ENCODE measurements at regions not wholly inside any gene's neighbourhood (a gene's known extent, or its start where the extent isn't known, plus 50 kb on each side); places are given as distances from the start of the nearest gene placed in this dataset.
"Not testable (repeated sequence)": the region's sequence is repeated elsewhere in the genome, so short reads cannot be mapped to it uniquely, and the experiment has no call there.

GRCh38 chr11:44437122-44437521 lies 127.2 kb upstream of the ALX4 start:
- POLR2A ChIA-PET: no interaction called here
- ATAC-seq (ENCODE audit: low read depth): no peak

DNA sequence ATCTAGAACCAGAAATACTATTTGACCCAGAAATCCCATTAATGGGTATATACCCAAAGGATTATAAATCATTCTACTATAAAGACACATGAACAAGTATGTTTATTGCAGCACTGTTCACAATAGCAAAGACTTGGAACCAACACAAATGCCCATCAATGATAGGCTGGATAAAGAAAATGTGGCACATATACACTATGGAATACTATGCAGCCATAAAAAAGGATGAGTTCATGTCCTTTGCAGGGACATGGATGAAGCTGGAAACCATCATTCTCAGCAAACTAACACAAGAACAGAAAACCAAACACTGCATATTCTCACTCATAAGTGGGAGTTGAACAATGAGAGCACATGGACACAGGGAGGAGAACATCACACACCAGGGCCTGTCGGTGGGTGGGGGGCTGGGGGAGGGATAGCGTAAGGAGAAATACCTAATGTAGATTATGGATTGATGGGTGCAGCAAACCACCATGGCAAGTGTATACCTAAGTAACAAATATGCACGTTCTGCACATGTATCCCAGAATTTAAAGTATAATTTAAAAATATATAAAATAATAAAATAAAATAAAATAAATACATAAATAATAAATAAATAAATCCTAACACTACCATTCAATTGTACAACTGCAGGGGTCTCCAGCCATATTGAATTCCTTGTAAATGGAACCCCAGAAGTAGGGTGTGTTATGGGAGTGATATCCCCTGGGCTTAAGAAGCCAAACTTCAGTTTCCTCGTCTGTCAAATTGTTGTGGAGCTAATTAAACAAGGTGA lies 122.4 kb upstream of the CD82 start:
- H3K9ac ChIP-seq (ENCODE audit: low read length); DNase-seq; H3K79me2 ChIP-seq (ENCODE audit: control insufficient read depth, insufficient read depth, low read length); intact Hi-C loops (cut with micrococcal nuclease); CTCF ChIA-PET; H4K20me1 ChIP-seq (ENCODE audit: control insufficient read depth, insufficient read depth, low read length, poor library complexity, severe bottlenecking); H3K36me3 ChIP-seq (replicated peaks in 1 of 2; ENCODE audit: control extremely low read depth in 1 of 2, control insufficient read depth in 1 of 2, extremely low read depth in 1 of 2, insufficient read depth in 2 of 2, low read length in 1 of 2); H3K4me3 Mint-ChIP-seq; H3K4me1 ChIP-seq (ENCODE audit: control insufficient read depth in 2 of 2, insufficient read depth in 2 of 2, low read length in 2 of 2); H3K27ac Mint-ChIP-seq; H3K27ac ChIP-seq (ENCODE audit: low read length in 2 of 2); H3K27me3 ChIP-seq (replicated peaks in 1 of 4; ENCODE audit: control extremely low read depth in 1 of 4, control insufficient read depth in 3 of 4, insufficient read depth in 4 of 4, low read length in 3 of 4); H3K9me3 ChIP-seq (ENCODE audit: control extremely low read depth in 1 of 3, control insufficient read depth in 2 of 3, insufficient read depth in 1 of 3, low read length in 2 of 3); H3K4me2 ChIP-seq (replicated peaks; ENCODE audit: low read depth, low read length, poor library complexity, severe bottlenecking); H3K4me1 Mint-ChIP-seq; POLR2A ChIA-PET; ATAC-seq (ENCODE audit: low read depth); H2AFZ ChIP-seq (ENCODE audit: insufficient read depth, low read depth, low read length, poor library complexity, severe bottlenecking); H3K9me3 Mint-ChIP-seq (ENCODE audit: insufficient read depth); H3K4me3 ChIP-seq (ENCODE audit: control extremely low read depth in 1 of 5, extremely low read depth in 1 of 5, insufficient read depth in 1 of 5, low read depth in 2 of 5, low read length in 4 of 5): not testable (repeated sequence)
- WGBS (ENCODE audit: insufficient coverage): 100% methylated on average over 1 of the region's 4 CpGs
- H3K27me3 Mint-ChIP-seq: peaks cover 48% of the 10 kb centered on the region

More at GRCh38 chr11:44437122-44437521, 127.2 kb upstream of the ALX4 start:
- Histone ChIP-seq H3K36me3 (replicated peaks in 1 of 2; ENCODE audit: control extremely low read depth in 1 of 2, control insufficient read depth in 1 of 2, extremely low read depth in 1 of 2, insufficient read depth in 2 of 2, low read length in 1 of 2) (no peaks in the 10 kb centered on the region), H3K27ac (ENCODE audit: low read length in 2 of 2) (no peak overlapping the region), H3K4me3 (ENCODE audit: control extremely low read depth in 1 of 5, extremely low read depth in 1 of 5, insufficient read depth in 1 of 5, low read depth in 2 of 5, low read length in 4 of 5) (no peak overlapping the region), H3K27me3 (replicated peaks in 1 of 4; ENCODE audit: control extremely low read depth in 1 of 4, control insufficient read depth in 3 of 4, insufficient read depth in 4 of 4, low read length in 3 of 4) (peaks cover 0 to 27% (median 4%) of the 10 kb centered on the region in 4 experiments), H3K9ac (ENCODE audit: low read length) (no peak overlapping the region), H2AFZ (ENCODE audit: insufficient read depth, low read depth, low read length, poor library complexity, severe bottlenecking) (no peak overlapping the region), H3K4me1 (ENCODE audit: control insufficient read depth in 2 of 2, insufficient read depth in 2 of 2, low read length in 2 of 2) (no peaks in the 10 kb centered on the region), H4K20me1 (ENCODE audit: control insufficient read depth, insufficient read depth, low read length, poor library complexity, severe bottlenecking) (no peaks in the 10 kb centered on the region), H3K4me2 (replicated peaks; ENCODE audit: low read depth, low read length, poor library complexity, severe bottlenecking) (no peak overlapping the region), H3K79me2 (ENCODE audit: control insufficient read depth, insufficient read depth, low read length) (no peaks in the 10 kb centered on the region), H3K9me3 (ENCODE audit: control extremely low read depth in 1 of 3, control insufficient read depth in 2 of 3, insufficient read depth in 1 of 3, low read length in 2 of 3) (no peaks in the 10 kb centered on the region)
- Mint-ChIP-seq H3K27me3 (peaks cover 67% of the 10 kb centered on the region), H3K9me3 (ENCODE audit: insufficient read depth) (peaks cover under 1% of the 10 kb centered on the region), H3K27ac (no peak overlapping the region), H3K4me1 (no peaks in the 10 kb centered on the region), H3K4me3 (no peak overlapping the region)
- 50% methylated on average over 1 of the region's 1 CpG for WGBS (ENCODE audit: insufficient coverage)
- intact Hi-C loops (cut with micrococcal nuclease): no loop called here
- no peak for TF ChIP-seq EZH2 (IDR thresholded peaks at IDR 0.05; ENCODE audit: borderline replicate concordance, insufficient read depth, low read depth, low read length, poor library complexity, severe bottlenecking)
- TF ChIP-seq, protein P1, sequence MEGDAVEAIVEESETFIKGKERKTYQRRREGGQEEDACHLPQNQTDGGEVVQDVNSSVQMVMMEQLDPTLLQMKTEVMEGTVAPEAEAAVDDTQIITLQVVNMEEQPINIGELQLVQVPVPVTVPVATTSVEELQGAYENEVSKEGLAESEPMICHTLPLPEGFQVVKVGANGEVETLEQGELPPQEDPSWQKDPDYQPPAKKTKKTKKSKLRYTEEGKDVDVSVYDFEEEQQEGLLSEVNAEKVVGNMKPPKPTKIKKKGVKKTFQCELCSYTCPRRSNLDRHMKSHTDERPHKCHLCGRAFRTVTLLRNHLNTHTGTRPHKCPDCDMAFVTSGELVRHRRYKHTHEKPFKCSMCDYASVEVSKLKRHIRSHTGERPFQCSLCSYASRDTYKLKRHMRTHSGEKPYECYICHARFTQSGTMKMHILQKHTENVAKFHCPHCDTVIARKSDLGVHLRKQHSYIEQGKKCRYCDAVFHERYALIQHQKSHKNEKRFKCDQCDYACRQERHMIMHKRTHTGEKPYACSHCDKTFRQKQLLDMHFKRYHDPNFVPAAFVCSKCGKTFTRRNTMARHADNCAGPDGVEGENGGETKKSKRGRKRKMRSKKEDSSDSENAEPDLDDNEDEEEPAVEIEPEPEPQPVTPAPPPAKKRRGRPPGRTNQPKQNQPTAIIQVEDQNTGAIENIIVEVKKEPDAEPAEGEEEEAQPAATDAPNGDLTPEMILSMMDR (IDR thresholded peaks at IDR 0.05): no peak
- no peak for DNase-seq
- CTCF ChIA-PET: interaction anchor here (1.0 kb wide), 1 partner anchor 10 kb away, joined by 3 read pairs; no protein-coding TSS in a partner anchor
